ENCODE measurements at regions not wholly inside any gene's neighbourhood (a gene's known extent, or its start where the extent isn't known, plus 50 kb on each side); places are given as distances from the start of the nearest gene placed in this dataset.
A peak's percentile ranks its signal among the peaks of the same experiment; 100 is the strongest.

DNA sequence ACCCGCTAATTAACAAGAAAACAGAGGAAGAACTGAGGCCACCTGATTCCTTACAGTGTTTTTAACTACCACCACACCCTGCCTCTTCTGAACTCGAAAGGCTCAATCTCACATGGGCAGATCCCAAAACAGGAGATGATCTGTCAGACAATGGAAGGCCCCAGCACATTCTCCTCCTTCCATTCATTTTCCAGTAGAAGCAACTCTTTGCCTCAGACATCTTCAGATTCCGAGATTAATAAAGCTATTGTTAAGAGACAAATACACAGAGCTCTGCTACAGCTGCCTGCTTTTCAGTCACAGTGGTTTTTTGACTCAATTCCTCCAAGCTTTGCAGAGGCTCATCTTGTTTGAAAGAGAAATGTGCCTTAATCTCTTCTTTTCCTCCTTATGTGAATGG, 127.2 kb upstream of the ADAMTSL1 start:
- no peak for DNase-seq (ENCODE audit: low spot score)

DNA sequence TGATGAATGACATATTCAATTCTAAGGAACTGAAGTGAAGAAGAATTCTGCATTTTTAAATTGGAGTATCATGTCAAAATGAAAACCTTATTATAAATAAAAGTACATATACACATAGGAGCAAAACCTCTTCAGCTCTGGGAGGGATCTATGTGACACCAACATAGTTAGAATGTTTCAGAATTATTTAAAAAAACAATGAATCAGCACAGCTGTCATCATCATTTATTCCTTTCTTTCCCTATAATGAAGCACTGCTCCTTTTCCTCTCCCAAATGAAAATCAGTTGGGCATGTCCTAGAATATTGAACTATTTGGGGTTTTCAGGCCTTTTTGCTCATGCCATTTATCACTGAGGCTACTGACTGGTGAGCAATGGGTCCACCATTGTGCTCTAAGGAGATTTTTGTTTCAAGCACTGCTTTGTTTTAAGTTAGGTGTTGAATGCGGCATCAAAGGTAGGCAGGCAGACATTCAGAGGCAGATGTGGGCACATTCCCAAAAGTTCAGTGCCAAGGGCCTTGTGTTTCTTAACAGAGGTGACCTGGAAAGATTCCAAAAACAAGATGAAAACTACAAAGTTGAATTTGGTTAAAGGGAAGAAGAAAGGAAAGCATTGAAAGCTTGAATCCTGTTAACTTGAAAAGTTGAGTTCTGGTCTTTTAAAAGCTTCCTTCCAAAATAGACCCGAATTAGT, 126.4 kb upstream of the ADAMTSL1 start:
- no peak for DNase-seq (ENCODE audit: low spot score)

DNA sequence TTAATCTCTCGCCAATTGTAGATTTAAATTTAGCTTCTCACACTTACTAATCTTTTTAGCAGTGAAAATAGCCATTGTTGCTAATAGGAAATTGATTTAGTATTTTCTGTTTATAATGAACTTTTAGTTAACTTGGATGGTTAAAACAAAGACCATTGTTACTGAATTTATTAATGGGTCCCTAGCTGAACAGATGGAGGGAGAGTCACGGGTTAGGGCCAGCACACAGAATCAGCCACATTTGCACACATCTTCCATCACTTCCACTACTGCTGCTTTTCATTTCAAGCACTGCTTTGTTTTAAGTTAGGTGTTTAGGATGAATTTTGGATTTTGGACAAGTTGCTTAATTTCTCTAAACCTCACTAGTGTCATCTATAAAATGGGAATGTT, 125.9 kb upstream of the ADAMTSL1 start:
- no peak for DNase-seq (ENCODE audit: low spot score)

DNA sequence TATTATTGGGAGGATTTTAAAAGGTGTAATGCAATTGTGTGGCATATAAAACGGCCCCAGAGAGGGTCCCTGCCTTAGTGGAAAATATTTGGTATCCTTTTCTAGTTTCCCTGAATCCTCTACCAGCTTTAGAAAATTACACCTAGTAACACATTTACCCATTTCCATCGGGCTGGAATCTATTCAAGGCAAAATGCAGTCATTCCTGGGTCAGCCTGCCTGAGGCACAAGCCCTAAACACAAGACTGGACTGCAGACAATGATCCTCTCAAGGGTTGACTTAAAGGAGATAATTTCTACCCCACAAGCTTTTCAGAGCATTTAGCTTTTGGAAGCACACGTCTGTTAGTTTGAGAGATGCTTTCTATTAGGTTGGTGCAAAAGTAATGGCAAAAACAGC, 124.4 kb upstream of the ADAMTSL1 start:
- no peak for DNase-seq (ENCODE audit: low spot score)

DNA sequence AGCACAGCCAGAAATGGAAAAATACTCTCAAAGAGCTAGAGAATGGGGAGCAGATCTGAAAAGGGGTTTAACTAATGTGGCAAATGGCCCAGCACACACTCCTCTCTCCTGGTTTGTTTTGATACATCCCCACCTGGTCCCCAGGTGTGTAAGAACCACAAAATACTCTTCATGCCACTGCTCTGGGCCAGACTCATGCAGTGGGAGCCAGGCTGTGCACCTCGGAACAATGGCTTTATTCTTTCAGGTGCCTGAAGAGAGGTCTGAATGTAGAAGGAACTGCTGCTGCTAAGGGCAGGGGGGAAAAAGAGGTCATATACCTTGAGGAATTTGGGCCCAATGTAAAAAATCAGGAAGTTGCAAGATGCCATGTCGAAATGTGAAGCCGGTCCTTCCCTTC, 123.9 kb upstream of the ADAMTSL1 start:
- no peak for DNase-seq (ENCODE audit: low spot score)

DNA sequence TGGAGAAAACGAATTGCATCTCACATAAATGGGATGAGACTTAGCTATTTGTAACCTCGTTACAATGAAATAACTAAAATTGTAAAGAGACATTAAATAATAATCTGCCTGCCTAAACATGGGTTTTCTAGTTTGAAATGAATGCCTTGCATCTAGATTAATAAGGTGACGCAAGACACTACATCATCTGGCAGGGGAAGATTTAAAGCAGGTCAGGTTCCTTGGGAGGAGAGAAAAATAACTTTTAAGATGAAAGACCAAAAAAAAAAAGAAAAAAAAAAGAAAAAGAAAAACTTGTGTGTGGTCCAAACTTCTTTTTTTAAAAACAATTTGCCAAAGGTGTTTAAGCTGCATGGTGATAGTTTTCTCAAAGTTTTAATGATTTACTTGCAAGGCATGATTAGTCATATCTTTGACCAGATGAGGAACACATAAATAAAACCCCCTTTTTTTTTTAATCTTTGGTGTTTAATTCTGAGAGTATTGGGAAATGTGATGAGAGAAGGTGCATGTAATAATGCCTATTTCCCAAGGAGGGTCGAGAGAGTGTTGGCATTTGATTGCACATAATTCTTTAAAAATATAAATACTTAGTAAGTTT, 122.9 kb upstream of the ADAMTSL1 start:
- no peak for DNase-seq (ENCODE audit: low spot score)

DNA sequence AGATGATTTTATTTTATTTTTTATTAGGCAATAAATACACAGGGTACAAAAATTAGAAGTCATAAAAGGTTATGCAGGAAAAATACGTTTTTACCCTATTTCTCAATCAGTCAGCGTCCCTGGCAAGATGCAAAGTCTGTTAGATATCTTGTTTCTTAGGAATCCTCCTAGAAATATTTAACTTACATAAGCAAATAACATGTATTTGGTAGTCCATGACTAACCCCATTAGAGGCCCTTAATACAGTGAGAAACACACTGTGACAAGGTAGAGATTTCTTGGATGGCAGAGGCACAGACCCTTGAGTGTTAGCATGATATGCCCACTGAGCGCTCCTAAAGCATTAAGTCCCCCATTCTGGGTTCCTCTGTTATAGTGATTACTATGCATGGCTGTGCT, 121.2 kb upstream of the ADAMTSL1 start:
- no peak for DNase-seq (ENCODE audit: low spot score)

DNA sequence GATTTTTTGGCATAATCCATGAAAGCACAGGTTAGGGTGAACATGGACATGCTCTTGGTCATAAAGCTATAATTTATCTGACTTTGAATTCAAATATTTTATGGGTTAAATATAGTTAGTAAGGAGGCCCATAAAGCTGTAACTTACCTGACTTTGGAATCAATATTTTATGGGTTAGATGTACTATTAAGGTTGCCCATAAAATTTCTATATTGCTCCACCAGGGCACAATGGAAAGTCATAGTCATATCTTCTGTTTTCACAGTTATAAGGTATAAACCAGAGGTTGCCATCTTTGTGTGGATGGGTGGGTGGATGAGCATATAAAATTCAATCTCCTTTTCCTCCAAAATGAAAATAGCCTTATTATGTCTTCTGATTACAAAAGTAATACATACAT, 120.5 kb upstream of the ADAMTSL1 start:
- DNase-seq (ENCODE audit: low spot score): no peak

DNA sequence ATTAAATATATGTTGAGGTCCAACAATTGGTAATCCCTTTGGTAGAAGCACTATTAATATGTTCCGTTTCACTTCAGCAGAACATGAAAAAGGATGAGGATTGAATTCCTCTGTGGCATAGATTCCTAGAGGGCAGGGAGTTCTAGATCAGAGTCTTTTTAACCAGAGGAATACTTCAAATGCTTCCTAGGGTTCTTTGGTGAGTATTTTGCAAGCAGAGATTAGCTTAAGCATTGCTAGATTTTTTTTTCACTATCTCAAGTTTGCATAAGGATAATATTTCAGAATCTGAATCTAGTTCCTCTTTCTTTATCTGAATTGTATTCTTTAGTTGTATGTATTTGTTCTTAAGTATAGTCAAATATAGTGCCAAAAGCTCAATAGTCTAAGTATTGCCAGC, 116.6 kb upstream of the ADAMTSL1 start:
- no peak for DNase-seq (ENCODE audit: low spot score)

DNA sequence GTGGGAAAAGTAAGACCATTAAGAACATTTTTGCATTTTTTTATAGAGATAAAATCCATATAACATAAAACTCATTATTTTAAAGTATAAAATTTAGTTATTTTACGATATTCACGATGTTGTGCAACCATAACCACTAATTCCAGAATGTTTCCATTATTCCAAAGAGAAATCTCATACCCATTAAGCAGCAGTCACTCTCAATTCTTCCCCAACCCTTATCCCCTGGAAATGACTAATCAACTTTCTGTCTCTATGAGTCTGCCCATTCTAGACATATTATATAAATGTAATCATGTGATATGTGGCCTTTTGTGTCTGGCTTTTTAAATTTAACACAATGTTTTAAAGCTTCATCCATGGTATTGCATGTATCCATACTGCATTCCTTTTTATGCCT, 115.6 kb upstream of the ADAMTSL1 start:
- DNase-seq (ENCODE audit: low spot score): no peak

DNA sequence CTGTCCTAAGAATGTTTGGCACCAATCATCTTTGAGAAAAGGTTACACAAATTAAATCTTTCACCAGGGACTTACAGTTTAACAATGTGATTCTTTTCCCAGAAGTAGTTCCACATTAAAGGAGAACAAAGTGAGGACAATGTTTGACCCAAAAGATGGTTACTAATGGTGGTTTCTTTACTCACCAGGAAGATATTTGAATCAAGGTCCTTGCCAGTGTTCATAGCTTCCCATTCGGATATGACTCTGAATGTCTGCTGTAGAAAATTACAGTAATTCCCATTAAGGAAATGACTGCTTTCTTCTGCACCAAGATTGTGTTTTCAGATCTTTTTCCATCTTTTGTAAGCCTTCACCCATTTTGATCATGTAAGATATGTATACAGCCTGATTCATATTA, 114.6 kb upstream of the ADAMTSL1 start:
- DNase-seq (ENCODE audit: low spot score): no peak

DNA sequence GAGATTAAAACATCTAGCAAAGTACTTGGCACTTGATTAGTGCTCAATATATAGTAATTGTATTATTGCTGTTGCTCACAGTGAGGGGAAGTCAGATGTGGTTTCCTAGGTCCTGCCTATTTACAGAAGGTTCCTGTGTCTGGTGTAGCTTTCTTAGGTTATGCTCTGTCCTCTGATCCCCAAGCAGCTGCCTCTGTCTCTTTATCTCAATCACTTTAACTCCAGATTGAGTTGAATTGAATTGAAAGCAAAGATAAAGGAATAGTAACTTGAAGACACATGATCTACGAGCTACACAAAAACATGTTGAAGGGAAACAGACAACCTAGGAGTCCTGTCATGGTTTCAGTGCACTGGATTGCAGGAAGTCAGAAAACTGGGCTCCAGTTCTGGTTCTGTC, 113.9 kb upstream of the ADAMTSL1 start:
- DNase-seq (ENCODE audit: low spot score): peak; percentile 54

DNA sequence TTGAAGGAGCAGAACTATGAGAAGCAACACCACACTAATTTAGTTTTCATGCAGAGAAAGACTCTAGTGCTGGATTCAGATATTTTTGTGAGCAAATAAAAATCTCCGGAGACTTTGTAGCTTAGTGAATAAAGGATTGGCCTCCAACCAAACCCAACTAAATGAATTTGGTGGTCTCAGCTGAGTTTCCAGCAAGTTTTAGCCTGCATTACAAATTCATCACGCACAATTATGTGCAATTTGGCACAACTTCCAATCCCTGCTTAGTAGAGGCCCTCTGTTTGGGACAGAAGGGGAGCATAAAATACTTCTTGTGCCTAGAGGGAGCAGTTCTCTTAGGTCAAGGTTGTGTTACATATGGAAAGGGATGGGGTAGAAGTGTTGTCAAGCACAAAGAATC, 112.3 kb upstream of the ADAMTSL1 start:
- no peak for DNase-seq (ENCODE audit: low spot score)

DNA sequence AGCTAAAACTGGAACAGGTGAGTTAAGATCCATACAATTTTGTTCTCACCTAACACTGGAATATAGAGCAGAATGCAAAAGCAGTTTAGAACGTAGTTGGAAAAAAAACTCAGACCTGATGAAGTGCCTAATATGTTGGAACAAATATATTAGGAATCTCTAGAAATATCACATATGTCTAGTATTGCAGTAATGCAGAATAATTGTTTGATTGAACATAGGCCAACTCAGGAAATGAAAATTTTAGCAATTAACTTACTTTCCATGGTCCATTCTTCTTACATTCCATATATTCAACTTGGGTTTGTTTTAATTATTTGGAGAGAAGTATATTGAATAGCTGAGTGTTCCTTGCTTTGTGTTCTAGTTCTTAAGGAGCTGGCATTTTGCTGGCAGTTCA, 111.8 kb upstream of the ADAMTSL1 start:
- DNase-seq (ENCODE audit: low spot score): no peak

DNA sequence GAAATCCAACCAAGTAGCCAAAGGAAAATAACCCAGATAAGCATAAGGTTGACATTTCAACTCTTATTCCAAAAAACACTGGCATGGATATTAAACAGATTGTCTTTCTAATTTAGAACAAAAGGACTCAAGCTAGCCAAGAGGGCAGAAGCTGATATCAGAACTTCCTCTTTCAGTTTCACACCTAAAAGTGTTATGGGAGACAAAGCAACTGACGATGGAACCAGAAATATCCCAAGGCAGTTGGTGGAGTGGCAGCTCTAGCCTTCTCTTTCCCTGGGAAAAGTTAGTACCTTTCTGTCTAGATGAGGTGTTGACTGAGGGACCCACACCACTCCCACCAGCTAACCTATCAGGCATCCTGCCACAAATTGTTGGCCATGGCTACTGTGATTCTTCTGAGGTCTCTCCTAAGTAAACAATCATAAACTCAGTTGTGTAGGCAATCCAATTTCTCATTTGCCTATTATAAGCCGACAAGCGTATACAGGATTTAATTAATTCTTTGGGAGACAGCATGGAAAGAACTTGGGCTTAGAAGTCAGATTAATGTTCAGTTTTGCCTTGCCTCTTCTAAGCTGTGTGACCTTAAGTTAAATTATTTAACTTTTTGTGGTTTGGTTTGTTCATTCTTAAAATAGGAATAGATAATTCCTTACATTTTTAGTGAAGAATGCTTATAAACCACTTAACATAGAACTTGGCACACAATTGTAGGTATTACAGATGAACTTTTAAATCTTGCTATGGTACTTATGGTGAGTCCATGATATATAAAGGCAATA, 110.9 kb upstream of the ADAMTSL1 start:
- peak; percentile 84 for DNase-seq (ENCODE audit: low spot score)

DNA sequence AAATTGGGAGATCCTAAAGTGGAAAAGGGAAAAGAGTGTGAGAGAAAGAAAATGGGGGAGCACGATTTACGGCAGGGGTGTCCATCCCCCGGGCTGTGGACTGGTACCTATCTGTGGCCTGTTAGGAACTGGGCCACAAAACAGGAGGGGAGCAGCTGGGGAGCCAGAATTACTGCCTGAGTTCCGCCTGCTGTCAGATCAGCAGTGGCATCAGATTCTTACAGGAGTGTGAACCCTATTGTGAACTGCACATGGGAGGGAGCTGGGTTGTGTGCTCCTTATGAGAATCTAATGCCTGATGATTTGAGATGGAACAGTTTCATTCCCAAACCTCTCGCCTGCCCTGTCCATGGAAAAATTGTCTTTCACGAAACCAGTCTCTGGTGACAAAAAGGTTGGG, 108.3 kb upstream of the ADAMTSL1 start:
- no peak for DNase-seq (ENCODE audit: low spot score)

DNA sequence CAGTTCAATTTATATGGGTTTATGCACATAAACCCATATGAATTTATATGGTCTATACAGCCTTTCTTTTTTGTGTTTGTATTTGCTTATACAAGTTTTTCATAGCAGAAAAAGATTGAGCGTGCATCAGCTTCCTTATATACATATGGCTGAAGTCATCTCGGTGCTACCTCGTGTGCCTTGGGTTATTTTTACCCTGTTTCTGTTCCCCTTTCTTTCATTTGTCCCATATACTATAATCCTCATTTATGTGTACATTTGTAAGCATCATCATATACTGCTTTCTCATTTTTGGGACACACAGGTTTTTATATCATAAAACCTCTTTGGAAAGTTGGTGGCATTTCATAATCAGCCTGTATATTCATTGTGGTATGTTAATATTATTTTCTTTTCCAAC, 107.8 kb upstream of the ADAMTSL1 start:
- DNase-seq (ENCODE audit: low spot score): no peak

DNA sequence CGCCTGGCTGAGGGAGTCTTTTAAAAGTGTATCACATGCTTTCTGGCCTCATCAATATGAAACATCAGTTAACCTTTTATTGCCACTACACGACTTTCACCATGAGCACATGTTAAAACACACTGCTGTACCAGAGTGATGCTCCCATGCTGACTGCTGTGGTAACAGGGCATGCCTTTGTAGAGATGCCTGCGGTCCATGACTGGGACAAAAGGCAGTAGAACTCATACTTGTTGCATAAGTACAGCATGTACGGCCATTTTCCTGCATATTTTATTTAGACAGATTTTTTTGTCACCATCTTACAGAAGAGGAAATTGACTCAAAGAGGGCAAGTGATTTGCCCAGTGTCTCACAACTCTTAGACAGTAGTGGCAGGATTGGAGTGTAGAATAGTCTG, 105.7 kb upstream of the ADAMTSL1 start:
- DNase-seq (ENCODE audit: low spot score): no peak

DNA sequence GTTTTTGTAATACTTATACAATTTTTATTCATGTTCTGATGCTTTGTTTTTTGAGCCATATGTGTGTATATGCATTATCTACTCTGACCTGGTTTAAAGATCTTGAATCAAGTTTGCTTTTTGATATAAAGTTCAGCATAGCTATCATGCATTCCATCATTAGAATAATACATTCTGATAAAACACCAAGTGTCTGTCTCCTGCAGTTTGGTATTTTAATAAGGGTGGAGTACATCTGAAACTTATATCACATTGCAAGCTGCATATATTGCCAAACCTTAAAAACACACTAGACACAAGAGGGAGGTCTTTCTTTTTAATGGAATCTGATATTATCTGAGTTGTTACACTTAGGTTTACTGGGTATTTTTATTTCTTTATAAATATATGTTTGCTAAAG, 102.8 kb upstream of the ADAMTSL1 start:
- DNase-seq (ENCODE audit: low spot score): peak; percentile 22

DNA sequence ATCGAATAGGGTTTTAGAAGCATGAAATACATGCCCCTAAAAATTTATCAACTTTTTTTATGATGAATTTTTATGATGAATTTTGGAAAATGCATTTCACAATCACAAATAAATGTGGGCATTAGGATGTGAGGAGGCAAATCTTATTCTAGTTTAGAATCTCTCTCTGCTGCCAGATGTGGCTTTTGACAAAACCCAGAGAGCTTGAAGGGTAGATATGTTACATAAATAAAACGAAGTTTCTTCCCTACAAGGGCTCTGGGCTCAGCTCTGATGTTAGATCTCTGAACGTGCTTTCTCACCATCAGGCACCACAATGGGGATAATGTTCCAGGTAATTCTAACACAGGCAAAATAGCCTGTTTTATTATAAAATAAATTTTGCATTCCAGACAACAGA, 102.3 kb upstream of the ADAMTSL1 start:
- peak; percentile 89 for DNase-seq (ENCODE audit: low spot score)

DNA sequence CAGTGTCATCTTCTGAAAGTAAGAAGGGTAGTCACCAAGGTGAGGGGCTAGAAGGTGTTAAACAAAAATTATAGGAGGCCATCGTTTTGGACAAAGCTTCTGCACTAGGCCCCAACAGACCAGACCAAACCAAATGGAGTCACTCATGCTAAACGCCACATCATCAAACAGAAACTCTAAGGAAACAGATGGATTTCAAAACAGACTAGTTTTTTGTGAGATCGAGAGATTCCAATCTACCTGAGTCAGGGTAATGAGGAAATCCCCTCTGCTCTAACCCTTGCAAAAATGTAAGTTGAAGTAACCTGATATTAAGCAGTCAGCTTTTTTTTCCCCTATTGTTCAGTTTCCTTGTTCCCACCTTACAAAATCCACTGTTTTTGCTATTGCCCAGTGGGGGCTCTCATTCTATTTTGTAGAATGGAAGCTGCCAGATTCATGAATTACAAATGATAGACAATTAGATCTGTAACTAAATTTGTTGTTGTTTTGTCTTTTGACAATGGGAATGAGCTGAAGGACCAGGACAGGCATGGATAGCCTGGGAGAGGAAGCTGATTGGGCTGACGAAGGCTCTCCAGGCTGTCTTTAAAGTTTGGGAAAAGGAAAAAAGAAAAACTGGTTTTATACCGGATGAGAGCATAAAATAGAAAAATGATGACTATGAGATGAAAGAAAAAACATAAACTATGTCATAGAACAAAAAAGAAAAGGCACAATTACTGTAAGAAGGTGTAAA, 94.7 kb upstream of the ADAMTSL1 start:
- no peak for DNase-seq (ENCODE audit: low spot score)

DNA sequence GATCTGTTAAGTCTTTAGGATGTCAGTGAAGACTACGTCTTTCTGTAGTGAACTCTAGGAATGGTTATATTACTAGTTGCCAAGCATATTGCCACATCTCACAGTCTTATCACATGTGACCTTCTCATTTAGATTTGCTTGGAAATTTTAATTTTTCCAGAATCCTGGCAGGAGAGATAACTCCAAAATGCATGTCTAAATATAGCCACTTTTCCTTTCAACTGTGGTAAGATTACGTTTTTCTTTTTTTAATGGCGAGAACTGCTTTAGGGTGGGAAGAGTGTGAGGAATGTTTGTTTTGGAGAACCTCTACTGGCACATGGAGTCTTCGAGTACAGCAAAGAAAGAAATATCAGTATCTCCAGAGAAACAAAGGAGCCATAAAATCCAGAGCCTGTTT, 91.7 kb upstream of the ADAMTSL1 start:
- no peak for DNase-seq (ENCODE audit: low spot score)

All from umbilical cord (tissue), 1 donor.